ENCODE measurements at regions not wholly inside any gene's neighbourhood (a gene's known extent, or its start where the extent isn't known, plus 50 kb on each side); places are given as distances from the start of the nearest gene placed in this dataset.
"Not testable (repeated sequence)": the region's sequence is repeated elsewhere in the genome, so short reads cannot be mapped to it uniquely, and the experiment has no call there.

DNA sequence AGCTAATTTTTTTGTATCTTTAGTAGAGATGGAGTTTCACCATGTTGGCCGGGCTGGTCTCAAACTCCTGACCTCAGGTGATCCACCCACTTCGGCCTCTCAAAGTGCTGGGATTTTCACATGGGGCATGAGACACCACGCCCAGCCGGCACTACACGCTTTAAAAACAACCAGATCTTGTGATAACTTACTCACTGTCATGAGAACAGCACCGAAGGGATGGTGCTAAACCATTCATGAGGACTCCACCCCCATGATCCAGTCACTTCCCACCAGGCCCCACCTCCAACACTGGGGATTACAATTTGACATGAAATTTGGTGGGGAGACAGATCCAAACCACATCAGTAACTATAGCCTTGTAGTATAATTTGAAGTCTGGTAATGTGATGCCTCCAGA, 67.4 kb upstream of the ZNF169 start:
- DNase-seq, result not testable (repeated sequence)

- no peak for DNase-seq
Measured at GRCh38 chr9:94198414-94198813, 60.7 kb upstream of the ZNF169 start.

GRCh38 chr9:94199776-94200175, 59.3 kb upstream of the ZNF169 start:
- DNase-seq, result no peak

GRCh38 chr9:94204174-94204573, 54.9 kb upstream of the ZNF169 start:
- DNase-seq, result no peak

DNA sequence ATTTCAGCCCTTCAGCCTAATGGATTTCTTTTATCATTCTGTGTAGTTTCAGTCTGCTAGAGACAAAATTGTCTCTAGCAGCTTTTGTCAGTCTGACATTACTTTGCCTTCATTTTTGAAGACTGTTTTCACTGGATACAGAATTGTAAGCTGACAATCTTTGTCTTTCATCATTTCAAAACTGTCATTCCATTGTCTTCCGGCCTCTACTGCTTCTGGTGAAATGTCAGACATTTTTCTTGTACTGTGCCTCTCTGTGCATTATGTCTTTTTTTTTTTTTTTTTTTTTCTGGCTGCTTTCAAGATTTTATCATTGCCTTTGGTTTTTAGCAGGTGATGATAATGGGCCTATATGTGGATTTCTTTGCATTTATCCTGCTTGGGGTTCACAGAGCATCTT, 51.3 kb upstream of the ZNF169 start:
- no peak for DNase-seq

Data from suppressor macrophage treated with lipopolysaccharide for 1 hour (primary cell).